Spinal cord (tissue), 9 donors: ENCODE measurements at regions not wholly inside any gene's neighbourhood (a gene's known extent, or its start where the extent isn't known, plus 50 kb on each side); places are given as distances from the start of the nearest gene placed in this dataset.

Experiments
- DNase-seq, 6 donors: peaks; one replicate each; pipeline versions ENCODE4 v3.0.0 to v3.0.0-alpha.2; 2013 to 2015; ENCODE audit warnings: low spot score in 6 of 6, low read depth in 4 of 6
- H3K27ac ChIP-seq: one replicate; pipeline ENCODE4 v1.5.1; 2013; ENCODE audit warnings: low read depth, low read length, control low read depth
- H3K27me3 ChIP-seq: one replicate; pipeline ENCODE4 v1.6.1; 2013; ENCODE audit warnings: low read length; ENCODE audit not compliant: control insufficient read depth, insufficient read depth
- H3K36me3 ChIP-seq: one replicate; pipeline ENCODE4 v1.6.1; 2013; ENCODE audit warnings: low read length; ENCODE audit not compliant: control insufficient read depth, insufficient read depth
- H3K4me1 ChIP-seq: one replicate; pipeline ENCODE4 v1.6.1; 2013; ENCODE audit warnings: low read length; ENCODE audit not compliant: control insufficient read depth, insufficient read depth
- H3K4me3 ChIP-seq: one replicate; pipeline ENCODE4 v1.5.1; 2013; ENCODE audit warnings: low read depth, low read length, control low read depth
- H3K9me3 ChIP-seq: one replicate; pipeline ENCODE4 v1.6.1; 2013; ENCODE audit warnings: low read length; ENCODE audit not compliant: control insufficient read depth, insufficient read depth
- WGBS: methylation state at CpG from one replicate; pipeline ENCODE4 v1.1.5; 2013; ENCODE audit warnings: missing lambda C conversion rate; ENCODE audit not compliant: insufficient coverage; 5-methylcytosine and 5-hydroxymethylcytosine counted together
- donor health status: healthy.

- Histone ChIP-seq H3K36me3 (peaks cover 10% of the 10 kb centered on the region), H3K27ac (no peak overlapping the region), H3K27me3 (no peaks in the 10 kb centered on the region), H3K4me1 (peaks cover 36% of the 10 kb centered on the region), H3K4me3 (no peak overlapping the region), H3K9me3 (no peaks in the 10 kb centered on the region)
- no peak for DNase-seq
- WGBS, result 74% methylated on average over 4 of the region's 4 CpGs
Measured at GRCh38 chr14:95466506-95466905, 49.9 kb downstream of the SYNE3 start.

- Histone ChIP-seq H3K36me3 (peaks cover 10% of the 10 kb centered on the region), H3K27me3 (peaks cover 2% of the 10 kb centered on the region), H3K9me3 (no peaks in the 10 kb centered on the region), H3K4me1 (peaks cover 37% of the 10 kb centered on the region), H3K4me3 (no peak overlapping the region), H3K27ac (no peak overlapping the region)
- 96% methylated on average over 14 of the region's 15 CpGs for WGBS
- DNase-seq, result no peak
Measured at GRCh38 chr14:95465936-95466335, 50.5 kb downstream of the SYNE3 start.

GRCh38 chr14:95465358-95465757 lies 51.1 kb downstream of the SYNE3 start:
- Histone ChIP-seq H3K9me3 (no peaks in the 10 kb centered on the region), H3K4me3 (no peak overlapping the region), H3K27ac (no peak overlapping the region), H3K27me3 (peaks cover 2% of the 10 kb centered on the region), H3K4me1 (peaks cover 42% of the 10 kb centered on the region), H3K36me3 (peaks cover 10% of the 10 kb centered on the region)
- DNase-seq, result no peak
- 92% methylated on average over 3 of the region's 3 CpGs for WGBS

- peaks cover 10% of the 10 kb centered on the region for H3K36me3 ChIP-seq
- no peak overlapping the region for H3K4me3 ChIP-seq
- H3K9me3 ChIP-seq, result no peaks in the 10 kb centered on the region
- DNase-seq, result no peak
- H3K27me3 ChIP-seq, result peaks cover 2% of the 10 kb centered on the region
- H3K4me1 ChIP-seq, result peaks cover 46% of the 10 kb centered on the region
- peak overlapping the region; percentile 33 for H3K27ac ChIP-seq
- 80% methylated on average over 1 of the region's 4 CpGs for WGBS
Measured at GRCh38 chr14:95464514-95464913, 51.9 kb downstream of the SYNE3 start.

- Histone ChIP-seq H3K27ac (peak overlapping the region; percentile 33), H3K4me3 (no peak overlapping the region), H3K27me3 (peaks cover 2% of the 10 kb centered on the region), H3K4me1 (peaks cover 46% of the 10 kb centered on the region), H3K9me3 (no peaks in the 10 kb centered on the region), H3K36me3 (peaks cover 10% of the 10 kb centered on the region)
- DNase-seq, result peak in 1 of 6 donors; percentile 40
- WGBS, result 75% methylated on average over 1 of the region's 6 CpGs
Measured at GRCh38 chr14:95464103-95464502, 52.3 kb downstream of the SYNE3 start.

GRCh38 chr14:95463171-95463901 lies 53.1 kb downstream of the SYNE3 start:
- DNase-seq, result peak in 1 of 6 donors; percentile 67
- no peak overlapping the region for H3K27ac ChIP-seq
- 41% methylated on average over 5 of the region's 9 CpGs for WGBS

GRCh38 chr14:95462491-95462890 lies 54.0 kb downstream of the SYNE3 start:
- WGBS, result 97% methylated on average over 10 of the region's 10 CpGs
- Histone ChIP-seq H3K4me1 (peaks cover 47% of the 10 kb centered on the region), H3K27me3 (peaks cover 2% of the 10 kb centered on the region), H3K4me3 (no peak overlapping the region), H3K27ac (no peak overlapping the region), H3K9me3 (no peaks in the 10 kb centered on the region), H3K36me3 (peaks cover 10% of the 10 kb centered on the region)
- no peak for DNase-seq

More at GRCh38 chr14:95463171-95463901, 53.1 kb downstream of the SYNE3 start:
- H3K36me3 ChIP-seq, result peaks cover 10% of the 10 kb centered on the region
- H3K4me3 ChIP-seq, result no peak overlapping the region
- no peaks in the 10 kb centered on the region for H3K9me3 ChIP-seq
- peaks cover 2% of the 10 kb centered on the region for H3K27me3 ChIP-seq
- peaks cover 48% of the 10 kb centered on the region for H3K4me1 ChIP-seq

GRCh38 chr14:95460647-95461478 lies 55.6 kb downstream of the SYNE3 start:
- DNase-seq, result peak; percentile 43 to 97 (median 56)
- Histone ChIP-seq H3K4me1 (peaks cover 61% of the 10 kb centered on the region), H3K9me3 (no peaks in the 10 kb centered on the region), H3K27me3 (peaks cover 2% of the 10 kb centered on the region), H3K36me3 (peaks cover 9% of the 10 kb centered on the region), H3K27ac (peak overlapping the region; percentile 71), H3K4me3 (no peak overlapping the region)
- WGBS, result 14% methylated on average over 29 of the region's 29 CpGs

- 100% methylated on average over 2 of the region's 3 CpGs for WGBS
- Histone ChIP-seq H3K9me3 (no peaks in the 10 kb centered on the region), H3K27me3 (peaks cover 2% of the 10 kb centered on the region), H3K4me1 (peaks cover 60% of the 10 kb centered on the region), H3K27ac (no peak overlapping the region), H3K4me3 (no peak overlapping the region), H3K36me3 (peaks cover 7% of the 10 kb centered on the region)
- DNase-seq, result peak in 1 of 6 donors; percentile 51
Measured at GRCh38 chr14:95458906-95459305, 57.5 kb downstream of the SYNE3 start.
